Trophoblast cell (in vitro differentiated cells and primary cell): ENCODE measurements at regions not wholly inside any gene's neighbourhood (a gene's known extent, or its start where the extent isn't known, plus 50 kb on each side); places are given as distances from the start of the nearest gene placed in this dataset.

ENCODE experiments used
- DNase-seq, 2 donors: peaks; one replicate each; pipeline ENCODE4 v3.0.0-alpha.2; 2016
- H2AFZ ChIP-seq: 2 replicates; pipeline ENCODE4 v1.6.1; 2013; ENCODE audit warnings: low read length, moderate library complexity, mild to moderate bottlenecking; ENCODE audit not compliant: insufficient read depth, poor library complexity
- H2AK5ac ChIP-seq: 2 replicates; pipeline ENCODE4 v1.6.1; 2013; ENCODE audit warnings: mild to moderate bottlenecking, low read length
- H2BK120ac ChIP-seq: 2 replicates; pipeline ENCODE4 v1.6.1; 2013; ENCODE audit warnings: low read length, mild to moderate bottlenecking, moderate library complexity; ENCODE audit not compliant: insufficient read depth, poor library complexity
- H2BK12ac ChIP-seq: 2 replicates; pipeline ENCODE4 v1.6.1; 2013; ENCODE audit warnings: mild to moderate bottlenecking, low read length, moderate library complexity
- H2BK5ac ChIP-seq: 2 replicates; pipeline ENCODE4 v1.6.1; 2013; ENCODE audit warnings: low read length, low read depth, moderate library complexity, mild to moderate bottlenecking; ENCODE audit not compliant: poor library complexity
- H3K14ac ChIP-seq: 2 replicates; pipeline ENCODE4 v1.6.1; 2013; ENCODE audit warnings: mild to moderate bottlenecking, low read length
- H3K18ac ChIP-seq: 2 replicates; pipeline ENCODE4 v1.6.1; 2013; ENCODE audit warnings: mild to moderate bottlenecking, low read length
- H3K23ac ChIP-seq: 2 replicates; pipeline ENCODE4 v1.6.1; 2013; ENCODE audit warnings: low read length
- H3K27ac ChIP-seq: 2 replicates; pipeline ENCODE4 v1.5.1; 2013; ENCODE audit warnings: low read depth, mild to moderate bottlenecking, inconsistent platforms, low read length, moderate library complexity
- H3K27me3 ChIP-seq: 2 replicates; pipeline ENCODE4 v1.6.1; 2013; ENCODE audit warnings: inconsistent platforms, mild to moderate bottlenecking, low read length, moderate library complexity; ENCODE audit not compliant: insufficient read depth
- H3K36me3 ChIP-seq, 2 experiments: 1 replicate in 1 of 2; 2 replicates in 1 of 2; pipeline ENCODE4 v1.6.1; 2013; ENCODE audit warnings: low read length in 2 of 2, mild to moderate bottlenecking in 2 of 2, moderate library complexity in 1 of 2; ENCODE audit not compliant: insufficient read depth in 2 of 2, control insufficient read depth in 1 of 2
- H3K4ac ChIP-seq: 2 replicates; pipeline ENCODE4 v1.6.1; 2013; ENCODE audit warnings: low read depth, mild to moderate bottlenecking, low read length, moderate library complexity
- H3K4me1 ChIP-seq, 2 experiments: 1 replicate in 1 of 2; 2 replicates in 1 of 2; pipeline ENCODE4 v1.6.1; 2013; ENCODE audit warnings: low read length in 2 of 2, mild to moderate bottlenecking in 2 of 2, moderate library complexity in 1 of 2; ENCODE audit not compliant: insufficient read depth in 2 of 2, control insufficient read depth in 1 of 2
- H3K4me2 ChIP-seq: 2 replicates; pipeline ENCODE4 v1.6.1; 2013; ENCODE audit warnings: inconsistent platforms, mild to moderate bottlenecking, low read length, moderate library complexity
- H3K4me3 ChIP-seq: 2 replicates; pipeline ENCODE4 v1.5.1; 2013; ENCODE audit warnings: mild to moderate bottlenecking, low read depth, low read length, inconsistent platforms
- H3K79me1 ChIP-seq: one replicate; pipeline ENCODE4 v1.6.1; 2013; ENCODE audit warnings: low read length
- H3K79me2 ChIP-seq: 2 replicates; pipeline ENCODE4 v1.6.1; 2013; ENCODE audit warnings: low read length, mild to moderate bottlenecking; ENCODE audit not compliant: control insufficient read depth, insufficient read depth, poor library complexity
- H3K9ac ChIP-seq: 2 replicates; pipeline ENCODE4 v1.6.1; 2013; ENCODE audit warnings: mild to moderate bottlenecking, low read length
- H3K9me3 ChIP-seq: 2 replicates; pipeline ENCODE4 v1.6.1; 2013; ENCODE audit warnings: low read depth, mild to moderate bottlenecking, control low read depth, inconsistent platforms, low read length; ENCODE audit not compliant: insufficient read depth
- H4K12ac ChIP-seq: 2 replicates; pipeline ENCODE4 v1.6.1; 2013; ENCODE audit warnings: low read depth, mild to moderate bottlenecking, low read length, moderate library complexity
- H4K8ac ChIP-seq: 2 replicates; pipeline ENCODE4 v1.6.1; 2013; ENCODE audit warnings: low read depth, mild to moderate bottlenecking, low read length, moderate library complexity
- H4K91ac ChIP-seq: one replicate; pipeline ENCODE4 v1.6.1; 2013; ENCODE audit warnings: low read depth, mild to moderate bottlenecking, low read length, moderate library complexity
- WGBS: extraction: QIAGEN DNeasy Blood & Tissue Kit; methylation state at CpG from one replicate; pipeline ENCODE4 v1.1.7; 2013; ENCODE audit warnings: missing lambda C conversion rate; ENCODE audit not compliant: insufficient read length, insufficient coverage; ENCODE audit errors: extremely low coverage; 5-methylcytosine and 5-hydroxymethylcytosine counted together

GRCh38 chr9:85185486-85186217, 516.1 kb downstream of the NTRK2 start:
- no peak overlapping the region for H3K14ac ChIP-seq
- H3K9me3 ChIP-seq: no peaks in the 10 kb centered on the region
- no peak overlapping the region for H4K91ac ChIP-seq
- H3K4me2 ChIP-seq: no peak overlapping the region
- H3K18ac ChIP-seq: no peak overlapping the region
- H2AFZ ChIP-seq: no peak overlapping the region
- H3K23ac ChIP-seq: no peak overlapping the region
- no peak overlapping the region for H2BK5ac ChIP-seq
- no peak overlapping the region for H2BK120ac ChIP-seq
- no peak overlapping the region for H4K12ac ChIP-seq
- no peak overlapping the region for H4K8ac ChIP-seq
- H2AK5ac ChIP-seq: no peak overlapping the region
- no peak overlapping the region for H3K4ac ChIP-seq
- WGBS: no CpG with 5 or more reads among the region's 3 CpGs
- no peaks in the 10 kb centered on the region for H3K79me1 ChIP-seq
- H3K9ac ChIP-seq: no peak overlapping the region
- no peaks in the 10 kb centered on the region for H3K79me2 ChIP-seq
- no peaks in the 10 kb centered on the region for H3K4me1 ChIP-seq
- no peaks in the 10 kb centered on the region for H3K36me3 ChIP-seq
- H3K27me3 ChIP-seq: no peaks in the 10 kb centered on the region
- no peak overlapping the region for H3K4me3 ChIP-seq
- no peak overlapping the region for H3K27ac ChIP-seq
- DNase-seq: no peak
- H2BK12ac ChIP-seq: no peak overlapping the region

GRCh38 chr9:85182383-85182782, 512.9 kb downstream of the NTRK2 start:
- H3K27me3 ChIP-seq: no peaks in the 10 kb centered on the region
- H3K18ac ChIP-seq: no peak overlapping the region
- H3K9me3 ChIP-seq: no peaks in the 10 kb centered on the region
- H2AFZ ChIP-seq: no peak overlapping the region
- no peak overlapping the region for H3K4me2 ChIP-seq
- no peak overlapping the region for H3K9ac ChIP-seq
- H2BK120ac ChIP-seq: no peak overlapping the region
- H3K4me3 ChIP-seq: no peak overlapping the region
- no peak overlapping the region for H3K4ac ChIP-seq
- H2BK5ac ChIP-seq: no peak overlapping the region
- H3K79me1 ChIP-seq: no peaks in the 10 kb centered on the region
- no peak overlapping the region for H2BK12ac ChIP-seq
- H3K79me2 ChIP-seq: no peaks in the 10 kb centered on the region
- H4K91ac ChIP-seq: no peak overlapping the region
- no peak overlapping the region for H3K23ac ChIP-seq
- WGBS: no CpG with 5 or more reads among the region's 4 CpGs
- no peaks in the 10 kb centered on the region for H3K4me1 ChIP-seq
- no peak for DNase-seq
- no peak overlapping the region for H4K8ac ChIP-seq
- no peak overlapping the region for H3K14ac ChIP-seq
- no peak overlapping the region for H3K27ac ChIP-seq
- no peaks in the 10 kb centered on the region for H3K36me3 ChIP-seq
- no peak overlapping the region for H2AK5ac ChIP-seq
- H4K12ac ChIP-seq: no peak overlapping the region

GRCh38 chr9:85178474-85178873, 508.9 kb downstream of the NTRK2 start:
- H3K79me2 ChIP-seq: no peaks in the 10 kb centered on the region
- DNase-seq: no peak
- H3K9ac ChIP-seq: no peak overlapping the region
- H4K91ac ChIP-seq: no peak overlapping the region
- no peak overlapping the region for H2BK120ac ChIP-seq
- no peak overlapping the region for H2BK5ac ChIP-seq
- no peak overlapping the region for H2AFZ ChIP-seq
- no peak overlapping the region for H4K12ac ChIP-seq
- no peaks in the 10 kb centered on the region for H3K79me1 ChIP-seq
- no peaks in the 10 kb centered on the region for H3K27me3 ChIP-seq
- H4K8ac ChIP-seq: no peak overlapping the region
- H3K9me3 ChIP-seq: no peaks in the 10 kb centered on the region
- no peak overlapping the region for H3K27ac ChIP-seq
- no peak overlapping the region for H2AK5ac ChIP-seq
- no peaks in the 10 kb centered on the region for H3K4me1 ChIP-seq
- no peak overlapping the region for H3K4me2 ChIP-seq
- no peak overlapping the region for H3K23ac ChIP-seq
- no CpG with 5 or more reads among the region's 4 CpGs for WGBS
- H3K36me3 ChIP-seq: no peaks in the 10 kb centered on the region
- no peak overlapping the region for H3K14ac ChIP-seq
- no peak overlapping the region for H2BK12ac ChIP-seq
- H3K4ac ChIP-seq: no peak overlapping the region
- no peak overlapping the region for H3K4me3 ChIP-seq
- no peak overlapping the region for H3K18ac ChIP-seq

- Histone ChIP-seq H2AK5ac (no peak overlapping the region), H4K8ac (no peak overlapping the region), H2BK5ac (no peak overlapping the region), H2AFZ (no peak overlapping the region), H3K4me3 (no peak overlapping the region), H3K23ac (no peak overlapping the region), H3K14ac (no peak overlapping the region), H3K18ac (no peak overlapping the region), H3K9me3 (no peaks in the 10 kb centered on the region), H3K4me1 (no peaks in the 10 kb centered on the region), H3K79me2 (no peaks in the 10 kb centered on the region), H4K91ac (no peak overlapping the region), H2BK12ac (no peak overlapping the region), H3K27ac (no peak overlapping the region), H3K27me3 (no peaks in the 10 kb centered on the region), H3K36me3 (no peaks in the 10 kb centered on the region), H2BK120ac (no peak overlapping the region), H3K79me1 (no peaks in the 10 kb centered on the region), H3K4ac (no peak overlapping the region), H3K9ac (no peak overlapping the region), H3K4me2 (no peak overlapping the region), H4K12ac (no peak overlapping the region)
- WGBS: no CpG with 5 or more reads among the region's 1 CpG
- DNase-seq: no peak
These were observed 504.4 kb downstream of the NTRK2 start for GRCh38 chr9:85173967-85174366.
